ENCODE measurements at regions not wholly inside any gene's neighbourhood (a gene's known extent, or its start where the extent isn't known, plus 50 kb on each side); places are given as distances from the start of the nearest gene placed in this dataset.

- TF ChIP-seq CTCF (IDR thresholded peaks at IDR 0.05) (no peak), POLR2A (IDR thresholded peaks at IDR 0.05) (no peak)
Observed at GRCh38 chr5:53241572-53241971, 132.0 kb upstream of the MOCS2 start.

All from Peyer's patch (tissue), 4 donors.